ENCODE measurements at regions not wholly inside any gene's neighbourhood (a gene's known extent, or its start where the extent isn't known, plus 50 kb on each side); places are given as distances from the start of the nearest gene placed in this dataset.
"Not testable (repeated sequence)": the region's sequence is repeated elsewhere in the genome, so short reads cannot be mapped to it uniquely, and the experiment has no call there.

GRCh38 chr7:84912537-84912936 is 274.3 kb downstream of the SEMA3D start:
- 96 to 97% methylated on average over 2 of the region's 2 CpGs for WGBS, 2 donors
- DNase-seq (ENCODE audit: low spot score in 2 of 2) = no peak
- no peaks in the 10 kb centered on the region for H3K36me3 ChIP-seq

GRCh38 chr7:84912018-84912417 is 274.8 kb downstream of the SEMA3D start:
- Histone ChIP-seq H3K27ac (no peak overlapping the region), H3K9me3 (no peaks in the 10 kb centered on the region), H3K27me3 (no peaks in the 10 kb centered on the region), H3K36me3 (no peaks in the 10 kb centered on the region), H3K4me1 (no peaks in the 10 kb centered on the region), H3K4me3 (no peak overlapping the region)
- no peak for DNase-seq (ENCODE audit: low spot score in 2 of 2)
- TF ChIP-seq CTCF (IDR thresholded peaks at IDR 0.05) (no peak), EP300 (IDR thresholded peaks at IDR 0.05) (no peak), POLR2A (IDR thresholded peaks at IDR 0.05) (no peak)

More at GRCh38 chr7:84912537-84912936, 274.3 kb downstream of the SEMA3D start:
- H3K4me3 ChIP-seq = no peak overlapping the region
- H3K9me3 ChIP-seq = no peaks in the 10 kb centered on the region
- H3K27me3 ChIP-seq = no peaks in the 10 kb centered on the region
- TF ChIP-seq EP300 (IDR thresholded peaks at IDR 0.05) (no peak), POLR2A (IDR thresholded peaks at IDR 0.05) (no peak), CTCF (IDR thresholded peaks at IDR 0.05) (no peak)
- no peak overlapping the region for H3K27ac ChIP-seq
- no peaks in the 10 kb centered on the region for H3K4me1 ChIP-seq

- Histone ChIP-seq H3K36me3 (no peaks in the 10 kb centered on the region), H3K27me3 (no peaks in the 10 kb centered on the region), H3K9me3 (no peaks in the 10 kb centered on the region), H3K4me1 (no peaks in the 10 kb centered on the region), H3K27ac (no peak overlapping the region), H3K4me3 (no peak overlapping the region)
- DNase-seq (ENCODE audit: low spot score in 2 of 2) = no peak
- TF ChIP-seq EP300 (IDR thresholded peaks at IDR 0.05) (no peak), POLR2A (IDR thresholded peaks at IDR 0.05) (no peak), CTCF (IDR thresholded peaks at IDR 0.05) (no peak)
- 86 to 89% methylated on average over 4 of the region's 4 CpGs for WGBS, 2 donors
Measured at GRCh38 chr7:84911077-84911476, 275.8 kb downstream of the SEMA3D start.

GRCh38 chr7:84910322-84910721 is 276.5 kb downstream of the SEMA3D start:
- not testable (repeated sequence) for H3K27ac ChIP-seq; H3K4me3 ChIP-seq; DNase-seq (ENCODE audit: low spot score in 2 of 2); H3K4me1 ChIP-seq; H3K9me3 ChIP-seq; H3K36me3 ChIP-seq; H3K27me3 ChIP-seq
- WGBS, 2 donors = 88 to 93% methylated on average over 5 of the region's 5 CpGs

GRCh38 chr7:84908196-84908793 is 278.6 kb downstream of the SEMA3D start:
- H3K4me3 ChIP-seq = no peak overlapping the region
- no peak overlapping the region for H3K27ac ChIP-seq
- no peaks in the 10 kb centered on the region for H3K27me3 ChIP-seq
- H3K4me1 ChIP-seq = no peaks in the 10 kb centered on the region
- no peak for DNase-seq (ENCODE audit: low spot score in 2 of 2)
- TF ChIP-seq CTCF (IDR thresholded peaks at IDR 0.05) (no peak), EP300 (IDR thresholded peaks at IDR 0.05) (no peak), POLR2A (IDR thresholded peaks at IDR 0.05) (no peak)
- H3K36me3 ChIP-seq = no peaks in the 10 kb centered on the region
- no peaks in the 10 kb centered on the region for H3K9me3 ChIP-seq

GRCh38 chr7:84906889-84907288 is 280.0 kb downstream of the SEMA3D start:
- Histone ChIP-seq H3K4me1 (no peaks in the 10 kb centered on the region), H3K27me3 (no peaks in the 10 kb centered on the region), H3K36me3 (no peaks in the 10 kb centered on the region), H3K9me3 (no peaks in the 10 kb centered on the region), H3K27ac (no peak overlapping the region), H3K4me3 (no peak overlapping the region)
- TF ChIP-seq EP300 (IDR thresholded peaks at IDR 0.05) = no peak
- no peak for TF ChIP-seq CTCF (IDR thresholded peaks at IDR 0.05)
- no peak for TF ChIP-seq POLR2A (IDR thresholded peaks at IDR 0.05)
- 91 to 95% methylated on average over 4 of the region's 4 CpGs for WGBS, 2 donors
- DNase-seq (ENCODE audit: low spot score in 2 of 2) = no peak

Data from tibial nerve (tissue), 4 donors.